Spleen (tissue), 7 donors: ENCODE measurements at regions not wholly inside any gene's neighbourhood (a gene's known extent, or its start where the extent isn't known, plus 50 kb on each side); places are given as distances from the start of the nearest gene placed in this dataset.

Experiments used
- CTCF ChIP-seq, 11 experiments: fragments of 200-600 bp in 7 of 11; fragments of 450-650 bp in 4 of 11; sonication (generic) in 4 of 11; IDR thresholded peaks in 8 of 11; conservative IDR thresholded peaks in 3 of 11; 1 replicate in 7 of 11; 2 replicates in 4 of 11; pipeline versions ENCODE4 v1.4.0 to v1.8.0; 2016 to 2021; ENCODE audit warnings: antibody characterized with exemption in 11 of 11, inconsistent platforms in 4 of 11, mild to moderate bottlenecking in 1 of 11
- POLR2A ChIP-seq, 3 donors: fragments of 450-650 bp; IDR thresholded peaks; one replicate each; pipeline ENCODE4 v1.5.1; 2017; ENCODE audit warnings: antibody characterized with exemption in 3 of 3, mild to moderate bottlenecking in 1 of 3
- POLR2AphosphoS5 ChIP-seq, 3 donors: sonication (generic); formaldehyde crosslinking; IDR thresholded peaks; one replicate each; pipeline ENCODE4 v1.5.1; 2017; ENCODE audit warnings: antibody characterized with exemption in 3 of 3
- donor health status: DM: no; HTN: no; CAD: no; lungs with moderate emphysema.
- donor health status: DM: no; HTN: no; CAD: no.
- donor health status: DM: no; HTN: no; CAD: no.

- no peak for TF ChIP-seq POLR2A (IDR thresholded peaks at IDR 0.05)
- TF ChIP-seq CTCF (IDR thresholded peaks at IDR 0.05 in 8 of 11, conservative IDR thresholded peaks at IDR 0.05 in 3 of 11): no peak
- no peak for TF ChIP-seq POLR2AphosphoS5 (IDR thresholded peaks at IDR 0.05)
These were observed 416.1 kb downstream of the SAMD5 start for GRCh38 chr6:147924598-147924997.
